Upper lobe of right lung (tissue), 1 donor: ENCODE measurements at regions not wholly inside any gene's neighbourhood (a gene's known extent, or its start where the extent isn't known, plus 50 kb on each side); places are given as distances from the start of the nearest gene placed in this dataset.

Experiments
- ATAC-seq: fragments of 200-7000 bp; cut with Tn5 transposase; one replicate; pipeline ENCODE4 v1.9.1; 2020; ENCODE audit warnings: mild to moderate bottlenecking, moderate library complexity
- DNase-seq: peaks from one replicate; pipeline ENCODE4 v3.0.0-alpha.2; 2020
- H3K27ac ChIP-seq: fragments of 200-600 bp; one replicate; pipeline ENCODE4 v1.8.0; 2022
- H3K27me3 ChIP-seq: fragments of 200-600 bp; one replicate; pipeline ENCODE4 v1.8.0; 2022; ENCODE audit warnings: mild to moderate bottlenecking
- H3K36me3 ChIP-seq: fragments of 200-600 bp; one replicate; pipeline ENCODE4 v1.8.0; 2022
- H3K4me1 ChIP-seq: fragments of 200-600 bp; one replicate; pipeline ENCODE4 v1.8.0; 2022
- H3K4me3 ChIP-seq: fragments of 200-600 bp; one replicate; pipeline ENCODE4 v1.8.0; 2022; ENCODE audit warnings: mild to moderate bottlenecking
- H3K9me3 ChIP-seq: fragments of 200-600 bp; one replicate; pipeline ENCODE4 v1.8.0; 2022
- intact Hi-C: fragments of 100-400 bp; cut with DNase I; formaldehyde crosslinking; loops from one replicate; pipeline ENCODE4 v1.11.0; 2022
- TF ChIP-seq, protein P1 (sequence below): fragments of 200-600 bp; IDR thresholded peaks from one replicate; pipeline ENCODE4 v1.8.0; 2022; ENCODE audit warnings: antibody characterized with exemption
- donor health status: DM: no; HTN: yes; CAD: no; lungs with severe emphysema.

DNA sequence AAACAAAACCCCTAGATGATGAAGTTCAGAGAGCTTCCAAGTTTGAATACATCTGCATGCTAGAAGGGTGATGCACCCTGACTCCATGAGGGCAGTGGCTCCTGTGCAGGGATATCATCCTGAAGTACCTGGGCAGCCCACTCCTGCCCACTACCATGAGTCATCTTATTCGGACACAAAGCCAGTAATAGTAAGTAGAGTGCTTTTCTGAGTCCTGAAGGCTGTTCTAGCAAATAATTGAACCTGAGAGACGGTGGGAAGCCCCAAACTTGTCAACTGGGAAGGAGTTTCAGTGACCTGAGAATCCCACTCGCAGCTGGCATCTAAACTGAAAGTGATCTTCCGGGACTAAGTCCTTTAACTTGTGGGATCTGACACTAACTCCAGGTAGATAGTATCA, 152.9 kb upstream of the COL21A1 start:
- Histone ChIP-seq H3K9me3 (no peaks in the 10 kb centered on the region), H3K4me1 (peaks cover 4% of the 10 kb centered on the region), H3K27ac (no peak overlapping the region), H3K27me3 (no peaks in the 10 kb centered on the region), H3K36me3 (no peaks in the 10 kb centered on the region), H3K4me3 (no peak overlapping the region)
- TF ChIP-seq, protein P1, sequence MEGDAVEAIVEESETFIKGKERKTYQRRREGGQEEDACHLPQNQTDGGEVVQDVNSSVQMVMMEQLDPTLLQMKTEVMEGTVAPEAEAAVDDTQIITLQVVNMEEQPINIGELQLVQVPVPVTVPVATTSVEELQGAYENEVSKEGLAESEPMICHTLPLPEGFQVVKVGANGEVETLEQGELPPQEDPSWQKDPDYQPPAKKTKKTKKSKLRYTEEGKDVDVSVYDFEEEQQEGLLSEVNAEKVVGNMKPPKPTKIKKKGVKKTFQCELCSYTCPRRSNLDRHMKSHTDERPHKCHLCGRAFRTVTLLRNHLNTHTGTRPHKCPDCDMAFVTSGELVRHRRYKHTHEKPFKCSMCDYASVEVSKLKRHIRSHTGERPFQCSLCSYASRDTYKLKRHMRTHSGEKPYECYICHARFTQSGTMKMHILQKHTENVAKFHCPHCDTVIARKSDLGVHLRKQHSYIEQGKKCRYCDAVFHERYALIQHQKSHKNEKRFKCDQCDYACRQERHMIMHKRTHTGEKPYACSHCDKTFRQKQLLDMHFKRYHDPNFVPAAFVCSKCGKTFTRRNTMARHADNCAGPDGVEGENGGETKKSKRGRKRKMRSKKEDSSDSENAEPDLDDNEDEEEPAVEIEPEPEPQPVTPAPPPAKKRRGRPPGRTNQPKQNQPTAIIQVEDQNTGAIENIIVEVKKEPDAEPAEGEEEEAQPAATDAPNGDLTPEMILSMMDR: no peak
- no peak for ATAC-seq
- DNase-seq: no peak
- intact Hi-C loops: no loop called here

GRCh38 chr6:56399672-56400263, 152.4 kb upstream of the COL21A1 start:
- no peaks in the 10 kb centered on the region for H3K36me3 ChIP-seq
- intact Hi-C loops: no loop called here
- DNase-seq (no peak), ATAC-seq (no peak)
- no peak overlapping the region for H3K27ac ChIP-seq
- peaks cover 4% of the 10 kb centered on the region for H3K4me1 ChIP-seq
- TF ChIP-seq, protein P1: no peak
- no peaks in the 10 kb centered on the region for H3K9me3 ChIP-seq
- no peak overlapping the region for H3K4me3 ChIP-seq
- no peaks in the 10 kb centered on the region for H3K27me3 ChIP-seq

- intact Hi-C loops: no loop called here
- TF ChIP-seq, protein P1: no peak
- no peaks in the 10 kb centered on the region for H3K36me3 ChIP-seq
- ATAC-seq: no peak
- peaks cover 4% of the 10 kb centered on the region for H3K4me1 ChIP-seq
- no peak for DNase-seq
- no peak overlapping the region for H3K27ac ChIP-seq
- no peaks in the 10 kb centered on the region for H3K9me3 ChIP-seq
- no peaks in the 10 kb centered on the region for H3K27me3 ChIP-seq
- H3K4me3 ChIP-seq: no peak overlapping the region
Measured at GRCh38 chr6:56399250-56399671, 151.9 kb upstream of the COL21A1 start.

- H3K27me3 ChIP-seq: no peaks in the 10 kb centered on the region
- intact Hi-C loops: no loop called here
- TF ChIP-seq, protein P1: no peak
- H3K36me3 ChIP-seq: no peaks in the 10 kb centered on the region
- DNase-seq (no peak), ATAC-seq (no peak)
- no peak overlapping the region for H3K27ac ChIP-seq
- no peaks in the 10 kb centered on the region for H3K9me3 ChIP-seq
- H3K4me3 ChIP-seq: no peak overlapping the region
- H3K4me1 ChIP-seq: no peaks in the 10 kb centered on the region
Measured at GRCh38 chr6:56396435-56396834, 149.1 kb upstream of the COL21A1 start.

- DNase-seq: no peak
- ATAC-seq: no peak
- Histone ChIP-seq H3K36me3 (no peaks in the 10 kb centered on the region), H3K4me1 (no peaks in the 10 kb centered on the region), H3K9me3 (no peaks in the 10 kb centered on the region), H3K4me3 (no peak overlapping the region), H3K27me3 (no peaks in the 10 kb centered on the region), H3K27ac (no peak overlapping the region)
- TF ChIP-seq, protein P1: no peak
- intact Hi-C loops: no loop called here
Measured at GRCh38 chr6:56393615-56394612, 146.5 kb upstream of the COL21A1 start.
